Ovary (tissue), 7 donors: ENCODE measurements at regions not wholly inside any gene's neighbourhood (a gene's known extent, or its start where the extent isn't known, plus 50 kb on each side); places are given as distances from the start of the nearest gene placed in this dataset.

Experiments
- DNase-seq, 5 donors: peaks; one replicate each; pipeline ENCODE4 v3.0.0-alpha.2; 2019 to 2020
- H3K27ac ChIP-seq, 2 donors: fragments of 200-600 bp; one replicate each; pipeline versions ENCODE4 v1.5.1 to v1.8.0; 2019 to 2022
- H3K27me3 ChIP-seq: fragments of 200-600 bp; one replicate; pipeline ENCODE4 v1.8.0; 2022
- H3K36me3 ChIP-seq: fragments of 200-600 bp; sonication (generic); one replicate; pipeline ENCODE4 v1.5.1; 2019
- H3K4me1 ChIP-seq: one replicate; pipeline ENCODE4 v1.8.1; 2013; ENCODE audit warnings: mild to moderate bottlenecking, moderate library complexity; ENCODE audit not compliant: insufficient read depth
- H3K4me3 ChIP-seq: fragments of 200-600 bp; sonication (generic); one replicate; pipeline ENCODE4 v1.5.1; 2017
- H3K9me3 ChIP-seq, 2 donors: fragments of 200-600 bp in 1 of 2; sonication (generic) in 1 of 2; one replicate each; pipeline versions ENCODE4 v1.5.1 to v1.8.1; 2013 to 2019; ENCODE audit warnings: mild to moderate bottlenecking in 1 of 2, moderate library complexity in 1 of 2
- EP300 ChIP-seq: sonication (generic); formaldehyde crosslinking; IDR thresholded peaks from one replicate; pipeline ENCODE4 v1.6.1; 2017; ENCODE audit warnings: antibody characterized with exemption
- POLR2A ChIP-seq: fragments of 450-650 bp; IDR thresholded peaks from one replicate; pipeline ENCODE4 v1.6.1; 2017; ENCODE audit warnings: antibody characterized with exemption, mild to moderate bottlenecking, moderate library complexity
- WGBS, 3 donors: extraction: QIAGEN DNeasy Blood & Tissue Kit in 1 of 3; methylation state at CpG; one replicate each; pipeline versions ENCODE4 v1.1.5 to v1.1.7; 2013 to 2017; 5-methylcytosine and 5-hydroxymethylcytosine counted together
- intact Hi-C, 4 donors: fragments of 100-400 bp; cut with DNase I; formaldehyde crosslinking; loops; one replicate each; pipeline versions ENCODE4 v1.11.0 to v1.15.1; 2022 to 2023
- TF ChIP-seq, protein P1 (sequence below), 3 donors: fragments of 450-650 bp in 2 of 3; fragments of 200-600 bp in 1 of 3; IDR thresholded peaks; one replicate each; pipeline versions ENCODE4 v1.5.1 to v1.8.0; 2016 to 2022; ENCODE audit warnings: antibody characterized with exemption in 3 of 3, mild to moderate bottlenecking in 1 of 3
- donor health status: DM: no; HTN: no; CAD: no; lungs with moderate emphysema.
- donor health status: DM: no; HTN: no; CAD: no.
- donor health status: Bipolar disorder and iron deficiency.
- donor health status: DM: no; HTN: no; CAD: no.
- donor health status: DM: yes; HTN: yes; CAD: no.

DNA sequence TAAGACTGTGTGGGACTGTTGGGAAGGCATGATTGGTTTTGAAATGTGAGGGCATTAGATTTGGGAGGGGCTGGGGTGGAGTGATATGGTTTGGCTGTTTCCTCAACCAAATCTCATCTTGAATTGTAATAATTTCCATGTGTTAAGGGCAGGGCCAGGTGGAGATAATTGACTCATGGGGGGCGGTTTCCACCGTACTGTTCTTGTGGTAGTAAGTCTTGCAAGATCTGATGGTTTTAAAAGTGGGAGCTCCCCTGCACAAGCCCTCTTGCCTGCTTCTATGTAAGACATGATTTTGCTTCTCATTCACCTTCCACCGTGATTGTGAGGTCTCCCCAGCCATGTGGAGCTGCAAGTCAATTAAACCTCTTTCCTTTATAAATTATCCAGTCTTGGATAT, 76.6 kb upstream of the PPFIA2 start:
- no peak overlapping the region for H3K27ac ChIP-seq
- WGBS, 3 donors: 70 to 73% (median 71%) methylated on average over 3 of the region's 3 CpGs
- no peak overlapping the region for H3K4me3 ChIP-seq
- H3K36me3 ChIP-seq: no peaks in the 10 kb centered on the region
- no peaks in the 10 kb centered on the region for H3K9me3 ChIP-seq
- intact Hi-C loops: no loop called here
- TF ChIP-seq, protein P1, sequence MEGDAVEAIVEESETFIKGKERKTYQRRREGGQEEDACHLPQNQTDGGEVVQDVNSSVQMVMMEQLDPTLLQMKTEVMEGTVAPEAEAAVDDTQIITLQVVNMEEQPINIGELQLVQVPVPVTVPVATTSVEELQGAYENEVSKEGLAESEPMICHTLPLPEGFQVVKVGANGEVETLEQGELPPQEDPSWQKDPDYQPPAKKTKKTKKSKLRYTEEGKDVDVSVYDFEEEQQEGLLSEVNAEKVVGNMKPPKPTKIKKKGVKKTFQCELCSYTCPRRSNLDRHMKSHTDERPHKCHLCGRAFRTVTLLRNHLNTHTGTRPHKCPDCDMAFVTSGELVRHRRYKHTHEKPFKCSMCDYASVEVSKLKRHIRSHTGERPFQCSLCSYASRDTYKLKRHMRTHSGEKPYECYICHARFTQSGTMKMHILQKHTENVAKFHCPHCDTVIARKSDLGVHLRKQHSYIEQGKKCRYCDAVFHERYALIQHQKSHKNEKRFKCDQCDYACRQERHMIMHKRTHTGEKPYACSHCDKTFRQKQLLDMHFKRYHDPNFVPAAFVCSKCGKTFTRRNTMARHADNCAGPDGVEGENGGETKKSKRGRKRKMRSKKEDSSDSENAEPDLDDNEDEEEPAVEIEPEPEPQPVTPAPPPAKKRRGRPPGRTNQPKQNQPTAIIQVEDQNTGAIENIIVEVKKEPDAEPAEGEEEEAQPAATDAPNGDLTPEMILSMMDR (IDR thresholded peaks at IDR 0.05): no peak
- no peak for TF ChIP-seq POLR2A
- no peaks in the 10 kb centered on the region for H3K27me3 ChIP-seq
- H3K4me1 ChIP-seq: no peaks in the 10 kb centered on the region
- no peak for DNase-seq

DNA sequence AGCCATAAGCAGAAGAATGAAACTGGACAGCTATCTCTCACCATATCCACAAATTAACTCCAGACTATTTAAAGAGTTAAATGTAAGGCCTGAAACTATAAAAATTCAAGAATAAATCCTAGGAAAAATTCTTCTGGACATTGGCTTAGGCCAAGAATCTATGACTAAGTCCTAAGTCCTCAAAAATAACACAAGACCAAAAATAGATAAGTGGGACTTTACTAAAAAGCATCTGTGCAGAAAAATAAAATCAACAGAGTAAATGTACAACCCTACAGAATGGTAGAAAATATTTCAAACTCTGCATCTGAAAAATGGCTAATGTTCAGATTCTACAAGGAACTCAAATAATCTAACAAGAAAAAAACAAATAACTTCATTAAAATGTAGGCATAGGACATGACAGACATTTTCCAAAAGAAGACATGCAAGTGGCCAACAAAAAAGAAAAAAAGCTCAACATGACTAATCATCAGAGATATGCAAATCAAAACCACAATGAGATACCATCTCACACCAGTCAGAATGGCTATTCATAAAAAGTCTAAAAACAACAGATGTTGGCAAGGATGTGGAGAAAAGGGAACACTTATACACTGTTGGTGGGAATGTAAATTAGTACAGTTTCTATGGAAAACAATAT, 61.0 kb upstream of the PPFIA2 start:
- DNase-seq: no peak
- intact Hi-C loops: no loop called here

DNA sequence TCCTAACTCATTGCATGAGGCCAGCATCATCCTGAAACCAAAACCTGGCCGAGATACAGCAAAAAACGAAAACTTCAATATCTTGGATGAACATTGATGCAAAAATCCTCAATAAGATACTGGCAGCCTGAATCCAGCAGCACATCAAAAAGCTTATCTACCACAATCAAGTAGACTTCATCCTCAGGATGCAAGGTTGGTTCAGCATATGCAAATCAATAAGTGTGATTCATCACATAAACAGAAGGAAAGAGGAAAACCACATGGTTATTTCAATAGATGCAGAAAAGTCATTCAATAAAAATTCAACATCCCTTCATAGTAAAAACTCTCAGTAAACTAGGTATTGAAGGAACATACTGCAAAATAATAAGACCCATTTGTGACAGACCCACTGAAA, 56.5 kb upstream of the PPFIA2 start:
- intact Hi-C loops: no loop called here
- no peaks in the 10 kb centered on the region for H3K9me3 ChIP-seq
- DNase-seq: no peak
- 60 to 91% (median 90%) methylated on average over 2 of the region's 2 CpGs for WGBS, 3 donors
- H3K4me1 ChIP-seq: no peaks in the 10 kb centered on the region
- TF ChIP-seq EP300 (no peak), POLR2A (no peak)
- TF ChIP-seq, protein P1 (IDR thresholded peaks at IDR 0.05): no peak
- H3K27ac ChIP-seq: no peak overlapping the region
- no peaks in the 10 kb centered on the region for H3K36me3 ChIP-seq
- no peak overlapping the region for H3K4me3 ChIP-seq
- no peaks in the 10 kb centered on the region for H3K27me3 ChIP-seq

More for the DNA sequence above, 61.0 kb upstream of the PPFIA2 start:
- Histone ChIP-seq H3K36me3 (no peaks in the 10 kb centered on the region), H3K9me3 (no peaks in the 10 kb centered on the region), H3K27me3 (no peaks in the 10 kb centered on the region), H3K4me1 (no peaks in the 10 kb centered on the region), H3K27ac (no peak overlapping the region), H3K4me3 (no peak overlapping the region)
- TF ChIP-seq EP300 (no peak), POLR2A (no peak)
- TF ChIP-seq, protein P1 (IDR thresholded peaks at IDR 0.05): no peak

DNA sequence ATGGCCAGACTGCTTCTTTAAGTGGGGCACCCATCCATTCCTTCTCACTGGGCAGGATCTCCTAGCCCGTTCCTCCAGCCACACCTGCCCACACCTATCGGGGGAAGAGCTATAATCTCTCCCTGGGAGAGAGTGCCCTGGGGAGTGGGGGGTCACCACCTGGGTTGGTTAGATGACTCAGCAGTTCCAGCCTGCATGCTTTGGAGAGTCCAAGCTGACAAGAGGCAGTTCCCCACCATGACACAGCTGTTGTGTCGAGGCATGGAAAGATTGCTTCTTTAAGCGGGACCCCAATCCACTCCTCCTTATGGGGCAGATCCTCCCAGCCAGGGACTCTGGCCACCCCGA, 52.6 kb upstream of the PPFIA2 start:
- Histone ChIP-seq H3K9me3 (no peaks in the 10 kb centered on the region), H3K27me3 (no peaks in the 10 kb centered on the region), H3K27ac (no peak overlapping the region), H3K4me3 (no peak overlapping the region), H3K36me3 (no peaks in the 10 kb centered on the region), H3K4me1 (no peaks in the 10 kb centered on the region)
- TF ChIP-seq POLR2A: no peak
- TF ChIP-seq EP300: no peak
- TF ChIP-seq, protein P1 (IDR thresholded peaks at IDR 0.05): no peak
- DNase-seq: no peak
- 75 to 89% (median 87%) methylated on average over 5 of the region's 5 CpGs for WGBS, 3 donors
- intact Hi-C loops: no loop called here
